CD4-positive, alpha-beta T cell (primary cell): ENCODE measurements at regions not wholly inside any gene's neighbourhood (a gene's known extent, or its start where the extent isn't known, plus 50 kb on each side); places are given as distances from the start of the nearest gene placed in this dataset.

Experiments
- ATAC-seq: fragments of 200-7000 bp; cut with Tn5 transposase; one replicate; pipeline ENCODE4 v1.10.0; 2022; ENCODE audit warnings: mild to moderate bottlenecking; ENCODE audit not compliant: poor library complexity
- CTCF ChIA-PET: fragments of 350-600 bp; sonication (Branson Sonifier 250); formaldehyde crosslinking; loops from one replicate; lab custom pipeline; 2021; ENCODE audit warnings: antibody characterized with exemption, inconsistent platforms; lab: Charles Lee
- POLR2A ChIA-PET: fragments of 350-600 bp; sonication (Branson Sonifier 250); formaldehyde crosslinking; loops from one replicate; lab custom pipeline; 2021; ENCODE audit warnings: antibody characterized with exemption, inconsistent platforms; lab: Charles Lee
- DNase-seq, 14 experiments: peaks; one replicate each; pipeline ENCODE4 v3.0.0-alpha.2; 2013 to 2020; ENCODE audit warnings: mixed read lengths in 2 of 14
- H3K27ac ChIP-seq, 2 donors: one replicate each; pipeline versions ENCODE4 v1.5.1 to v1.7.0; 2013; ENCODE audit warnings: low read length in 2 of 2, low read depth in 1 of 2, mild to moderate bottlenecking in 1 of 2
- H3K27me3 ChIP-seq, 2 experiments: 1 replicate in 1 of 2; 2 replicates in 1 of 2; pipeline versions ENCODE4 v1.6.1 to v1.7.0; 2013; ENCODE audit warnings: low read length in 2 of 2, control low read depth in 1 of 2, mild to moderate bottlenecking in 1 of 2, moderate library complexity in 1 of 2; ENCODE audit not compliant: insufficient read depth in 2 of 2, control insufficient read depth in 1 of 2
- H3K36me3 ChIP-seq: one replicate; pipeline ENCODE4 v1.6.1; 2013; ENCODE audit warnings: low read length, control low read depth; ENCODE audit not compliant: insufficient read depth
- H3K4me1 ChIP-seq: one replicate; pipeline ENCODE4 v1.6.1; 2013; ENCODE audit warnings: low read length, control low read depth; ENCODE audit not compliant: insufficient read depth
- H3K4me3 ChIP-seq: one replicate; pipeline ENCODE4 v1.5.1; 2013; ENCODE audit warnings: mild to moderate bottlenecking, low read length, moderate library complexity
- H3K9me3 ChIP-seq, 2 experiments: 1 replicate in 1 of 2; 2 replicates in 1 of 2; pipeline versions ENCODE4 v1.6.1 to v1.7.0; 2013; ENCODE audit warnings: low read length in 2 of 2, mild to moderate bottlenecking in 2 of 2, control low read depth in 1 of 2, moderate library complexity in 1 of 2; ENCODE audit not compliant: control insufficient read depth in 1 of 2, insufficient read depth in 1 of 2
- H3K27ac Mint-ChIP-seq: one replicate; pipeline ENCODE4 v1.8.0; 2020; ENCODE audit warnings: mixed read lengths
- H3K27me3 Mint-ChIP-seq: one replicate; pipeline ENCODE4 v1.8.0; 2021; ENCODE audit warnings: mixed read lengths
- H3K36me3 Mint-ChIP-seq: one replicate; pipeline ENCODE4 v1.8.0; 2021; ENCODE audit warnings: low read depth, mixed read lengths
- H3K4me1 Mint-ChIP-seq: one replicate; pipeline ENCODE4 v1.8.0; 2021; ENCODE audit warnings: low read depth, mixed read lengths
- H3K4me3 Mint-ChIP-seq: one replicate; pipeline ENCODE4 v1.8.0; 2020; ENCODE audit warnings: mild to moderate bottlenecking, mixed read lengths
- H3K9me3 Mint-ChIP-seq: one replicate; pipeline ENCODE4 v1.8.0; 2020; ENCODE audit warnings: mixed read lengths
- CTCF ChIP-seq: fragments of 200-600 bp; IDR thresholded peaks from one replicate; pipeline ENCODE4 v1.8.0; 2022; ENCODE audit warnings: antibody characterized with exemption, mild to moderate bottlenecking
- intact Hi-C, 2 experiments: fragments of 100-400 bp; cut with DNase I in 1 of 2; cut with micrococcal nuclease in 1 of 2; formaldehyde crosslinking; loops; one replicate each; pipeline versions ENCODE4 v1.15.1 to v1.9.0; 2023 to 2025; cut with DNase I, micrococcal nuclease

GRCh38 chr18:22485808-22486244, 68.1 kb upstream of the CTAGE1 start:
- no peaks in the 10 kb centered on the region for H3K36me3 Mint-ChIP-seq
- no peaks in the 10 kb centered on the region for H3K4me1 Mint-ChIP-seq
- Histone ChIP-seq H3K9me3 (peaks cover 0 to 4% of the 10 kb centered on the region in 2 experiments), H3K27me3 (no peaks in the 10 kb centered on the region), H3K4me1 (no peaks in the 10 kb centered on the region), H3K36me3 (no peaks in the 10 kb centered on the region), H3K4me3 (no peak overlapping the region), H3K27ac (no peak overlapping the region)
- H3K9me3 Mint-ChIP-seq = no peaks in the 10 kb centered on the region
- DNase-seq (no peak), ATAC-seq (no peak)
- H3K27ac Mint-ChIP-seq = no peak overlapping the region
- ChIA-PET POLR2A (no interaction called here), CTCF (no interaction called here)
- intact Hi-C loops = no loop called here
- H3K4me3 Mint-ChIP-seq = no peak overlapping the region
- TF ChIP-seq CTCF = no peak
- H3K27me3 Mint-ChIP-seq = no peaks in the 10 kb centered on the region

- no peaks in the 10 kb centered on the region for H3K27me3 ChIP-seq
- H3K36me3 Mint-ChIP-seq = no peaks in the 10 kb centered on the region
- no peak overlapping the region for H3K4me3 ChIP-seq
- no peak for TF ChIP-seq CTCF
- ChIA-PET CTCF (no interaction called here), POLR2A (no interaction called here)
- H3K27ac ChIP-seq = no peak overlapping the region
- no peaks in the 10 kb centered on the region for H3K4me1 ChIP-seq
- no peaks in the 10 kb centered on the region for H3K4me1 Mint-ChIP-seq
- no peaks in the 10 kb centered on the region for H3K36me3 ChIP-seq
- H3K9me3 Mint-ChIP-seq = no peaks in the 10 kb centered on the region
- H3K4me3 Mint-ChIP-seq = no peak overlapping the region
- H3K27ac Mint-ChIP-seq = no peak overlapping the region
- ATAC-seq (no peak), DNase-seq (no peak)
- intact Hi-C loops = no loop called here
- H3K27me3 Mint-ChIP-seq = no peaks in the 10 kb centered on the region
- peaks cover 0 to 4% of the 10 kb centered on the region in 2 experiments for H3K9me3 ChIP-seq
Measured at GRCh38 chr18:22486667-22487066, 69.0 kb upstream of the CTAGE1 start.

GRCh38 chr18:22488554-22488953, 70.8 kb upstream of the CTAGE1 start:
- DNase-seq (no peak), ATAC-seq (no peak)
- Mint-ChIP-seq H3K4me3 (no peak overlapping the region), H3K27me3 (no peaks in the 10 kb centered on the region), H3K36me3 (no peaks in the 10 kb centered on the region), H3K9me3 (no peaks in the 10 kb centered on the region), H3K4me1 (no peaks in the 10 kb centered on the region), H3K27ac (no peak overlapping the region)
- POLR2A ChIA-PET = no interaction called here
- CTCF ChIA-PET = no interaction called here
- H3K4me3 ChIP-seq = no peak overlapping the region
- H3K27ac ChIP-seq = no peak overlapping the region
- H3K4me1 ChIP-seq = no peaks in the 10 kb centered on the region
- no peaks in the 10 kb centered on the region for H3K36me3 ChIP-seq
- peaks cover 0 to 4% of the 10 kb centered on the region in 2 experiments for H3K9me3 ChIP-seq
- intact Hi-C loops = no loop called here
- no peaks in the 10 kb centered on the region for H3K27me3 ChIP-seq
- no peak for TF ChIP-seq CTCF
